HG02763 (cell line): ENCODE measurements at regions not wholly inside any gene's neighbourhood (a gene's known extent, or its start where the extent isn't known, plus 50 kb on each side); places are given as distances from the start of the nearest gene placed in this dataset.
"Not testable (repeated sequence)": the region's sequence is repeated elsewhere in the genome, so short reads cannot be mapped to it uniquely, and the experiment has no call there.

Experiments used
- ATAC-seq: cut with Tn5 transposase; IDR thresholded peaks from one replicate; pipeline ENCODE4 v1.9.1; 2021; ENCODE audit warnings: mild to moderate bottlenecking, moderate library complexity; ENCODE audit not compliant: unreplicated experiment

DNA sequence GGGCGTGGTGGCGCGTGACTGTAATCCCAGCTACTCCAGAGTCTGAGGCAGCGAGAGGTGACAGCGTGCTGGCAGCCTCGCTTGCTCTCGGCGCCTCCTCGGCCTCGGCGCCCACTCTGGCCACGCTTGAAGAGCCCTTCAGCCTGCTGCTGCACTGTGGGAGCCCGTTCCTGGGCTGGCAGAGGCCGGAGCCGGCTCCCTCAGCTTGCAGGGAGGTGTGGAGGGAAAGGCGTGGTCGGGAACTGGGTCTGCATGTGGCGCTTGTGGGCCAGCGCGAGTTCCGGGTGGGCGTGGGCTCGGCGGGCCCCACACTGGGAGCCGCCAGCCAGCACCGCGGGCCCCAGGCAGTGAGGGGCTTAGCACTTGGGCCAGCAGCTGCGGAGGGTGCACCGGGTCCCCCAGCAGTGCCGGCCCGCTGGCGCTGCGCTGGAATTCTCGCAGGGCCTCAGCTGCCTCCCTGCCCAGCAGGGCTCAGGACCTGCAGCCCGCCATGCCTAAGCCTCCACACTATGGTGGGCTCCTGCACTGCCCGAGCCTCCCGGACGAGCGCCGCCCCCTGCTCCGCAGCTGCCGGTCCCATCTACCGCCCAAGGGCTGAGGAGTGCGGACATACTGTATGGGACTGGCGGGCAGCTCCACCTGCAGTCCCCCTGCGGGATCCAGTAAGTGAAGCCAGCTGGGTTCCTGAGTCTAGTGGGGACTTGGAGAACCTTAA, 1093.3 kb upstream of the CDH8 start:
- no peak for ATAC-seq

DNA sequence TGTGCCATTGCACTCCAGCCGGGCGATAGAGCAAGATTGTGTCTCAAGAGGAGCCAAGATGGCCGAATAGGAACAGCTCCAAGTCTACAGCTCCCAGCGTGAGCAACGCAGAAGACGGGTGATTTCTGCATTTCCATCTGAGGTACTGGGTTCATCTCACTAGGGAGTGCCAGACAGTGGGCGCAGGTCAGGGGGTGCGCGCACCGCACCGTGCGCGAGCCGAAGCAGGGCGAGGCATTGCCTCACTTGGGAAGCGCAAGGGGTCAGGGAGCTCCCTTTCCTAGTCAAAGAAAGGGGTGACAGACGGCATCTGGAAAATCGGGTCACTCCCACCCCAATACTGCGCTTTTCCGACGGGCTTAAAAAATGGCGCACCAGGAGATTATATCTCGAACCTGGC, 1083.7 kb upstream of the CDH8 start:
- ATAC-seq: not testable (repeated sequence)

DNA sequence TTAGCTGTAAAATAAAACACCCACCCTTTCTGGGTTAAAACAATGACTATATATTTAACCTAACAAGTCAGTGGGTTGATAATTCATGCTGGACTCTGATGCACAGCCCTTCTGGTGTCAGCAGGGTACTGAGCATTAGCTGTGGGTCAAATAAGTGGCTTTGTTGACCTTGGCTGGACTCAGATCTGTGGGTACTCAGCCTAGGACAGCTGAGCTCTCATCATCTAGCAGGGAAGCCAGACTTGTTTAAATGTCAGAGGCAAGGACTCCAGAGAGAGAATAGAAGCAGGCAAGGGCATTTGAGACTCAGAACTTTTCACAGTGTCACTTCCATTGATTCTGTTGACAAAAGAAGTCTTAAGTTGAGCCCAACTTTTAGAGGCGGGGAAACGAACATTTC, 1063.8 kb upstream of the CDH8 start:
- no peak for ATAC-seq

DNA sequence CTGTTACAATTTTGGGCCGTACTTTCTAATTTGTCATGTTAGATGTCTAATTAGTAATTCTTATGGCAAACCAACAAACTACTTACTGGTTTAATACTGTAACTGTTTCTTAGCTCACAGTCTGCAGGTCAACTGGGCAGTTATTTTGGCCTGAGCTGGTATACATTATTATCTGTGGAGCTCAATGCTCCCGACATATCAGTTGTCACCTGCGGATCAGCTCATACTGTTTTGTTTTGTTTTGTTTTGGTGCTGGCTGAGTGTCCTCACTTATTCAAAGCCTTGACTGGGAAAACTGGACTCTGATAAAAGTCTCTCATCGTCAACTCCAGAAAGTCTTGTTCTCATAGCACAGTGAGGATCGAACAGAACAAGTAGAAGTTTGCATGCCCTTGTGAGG, 1060.6 kb upstream of the CDH8 start:
- ATAC-seq: no peak

DNA sequence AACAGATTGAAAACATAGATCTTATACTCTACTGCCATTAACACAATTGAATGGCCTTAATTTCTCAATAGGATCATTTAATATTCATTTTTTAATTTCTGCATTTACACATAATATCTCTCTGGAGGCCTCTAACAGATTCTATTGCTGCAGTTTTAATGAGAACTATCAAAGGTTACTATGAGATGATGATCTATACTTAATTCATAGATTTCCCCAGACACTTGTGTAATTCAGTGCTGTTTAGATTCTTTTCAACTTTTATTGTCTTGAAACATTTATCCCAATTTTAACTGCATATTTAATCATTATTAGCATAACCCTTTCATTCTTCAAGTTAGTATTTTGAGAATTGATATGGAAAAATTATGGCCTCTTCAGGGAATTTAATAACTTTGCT, 1056.5 kb upstream of the CDH8 start:
- ATAC-seq: no peak

DNA sequence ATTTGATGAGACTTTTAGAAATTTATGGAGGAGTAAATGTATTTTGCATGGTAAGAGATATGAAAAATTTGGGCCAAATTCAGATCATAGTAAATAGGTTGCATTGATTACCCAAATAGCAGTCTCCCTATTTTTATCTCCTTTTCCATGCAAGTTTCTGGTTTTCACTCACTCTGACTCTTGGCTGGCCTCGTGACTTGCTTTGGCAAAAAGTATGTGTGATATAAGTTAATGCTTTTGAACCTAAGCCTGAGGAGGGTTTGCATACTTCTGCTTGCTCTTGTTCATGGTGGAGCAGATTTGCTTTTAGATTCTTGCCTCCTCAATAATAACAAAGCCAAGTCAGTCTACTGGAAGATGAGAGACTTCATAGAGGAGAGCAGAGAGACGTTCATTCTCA, 1045.9 kb upstream of the CDH8 start:
- ATAC-seq: no peak

DNA sequence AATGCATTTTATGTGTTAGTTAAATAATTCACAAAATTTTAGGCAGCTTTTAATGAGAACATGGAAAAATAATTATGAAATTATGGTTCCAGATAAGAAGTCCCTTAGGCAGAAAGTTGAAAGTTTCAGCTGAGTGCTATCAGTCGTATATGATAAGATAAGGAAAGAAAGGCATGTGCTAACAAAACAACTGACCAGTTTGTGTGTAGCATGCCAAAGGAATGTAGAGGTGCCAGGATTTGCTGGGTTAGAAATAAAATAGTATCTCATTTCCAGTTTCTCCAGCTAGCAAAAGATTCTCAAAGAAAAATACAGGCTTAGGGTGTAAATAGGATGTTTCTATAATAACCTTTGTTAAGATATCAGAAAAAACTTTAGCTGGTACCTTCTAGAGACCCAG, 1044.5 kb upstream of the CDH8 start:
- no peak for ATAC-seq

DNA sequence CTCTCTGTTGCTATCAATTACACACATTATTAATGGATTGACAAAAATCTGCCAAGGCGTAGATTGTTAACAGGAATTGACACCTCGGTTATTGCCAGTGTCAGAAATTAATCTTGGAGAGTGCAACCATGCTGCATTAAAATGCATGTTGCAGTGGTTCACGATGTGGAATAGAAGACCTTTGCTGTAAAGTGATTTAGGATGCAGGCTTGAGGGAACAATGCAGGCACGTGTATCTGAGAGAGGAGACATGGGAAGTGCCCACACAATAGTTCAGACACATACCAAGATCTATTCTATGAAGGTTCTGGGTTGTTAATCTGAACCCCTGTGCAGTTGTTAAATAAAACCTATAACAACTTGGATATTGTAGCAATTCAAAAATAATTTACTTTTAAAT, 1032.8 kb upstream of the CDH8 start:
- no peak for ATAC-seq

DNA sequence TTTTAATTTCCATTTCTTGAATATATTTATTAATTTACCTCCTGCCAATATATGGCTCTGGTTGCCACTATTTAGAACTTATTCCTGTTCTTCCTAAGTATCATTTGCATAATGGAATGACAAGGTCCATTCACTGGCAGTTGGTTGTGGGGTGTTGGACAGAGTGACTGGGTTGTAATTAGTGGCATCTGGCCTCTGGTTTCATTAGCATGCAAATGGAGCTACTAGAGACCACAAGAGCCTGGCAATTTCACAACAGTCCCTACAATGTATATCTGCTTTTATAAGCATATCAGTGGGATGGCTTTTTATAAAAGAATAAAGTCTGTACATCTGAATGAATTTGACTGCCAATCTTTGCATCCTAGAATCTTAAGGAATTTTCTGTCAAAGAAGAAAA, 1030.9 kb upstream of the CDH8 start:
- no peak for ATAC-seq

DNA sequence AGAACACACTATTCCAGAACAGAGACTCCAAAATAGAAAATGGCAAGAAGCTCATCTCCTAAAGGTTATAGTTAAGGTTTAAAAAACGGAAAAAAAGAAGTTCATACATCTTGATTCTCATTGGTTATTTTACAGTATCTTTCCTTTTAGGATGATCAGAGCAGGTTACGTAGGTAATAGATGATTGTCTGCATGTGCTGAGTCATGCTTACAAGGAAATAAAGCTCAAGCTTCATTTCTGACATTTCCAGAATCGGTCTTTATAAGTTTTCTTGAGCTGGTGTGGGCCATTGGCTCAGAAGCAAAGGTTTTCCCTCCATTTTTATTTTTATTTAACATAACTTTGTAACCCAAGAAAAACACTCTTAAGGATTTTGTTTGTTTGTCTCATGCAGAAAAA, 1030.3 kb upstream of the CDH8 start:
- ATAC-seq: no peak

DNA sequence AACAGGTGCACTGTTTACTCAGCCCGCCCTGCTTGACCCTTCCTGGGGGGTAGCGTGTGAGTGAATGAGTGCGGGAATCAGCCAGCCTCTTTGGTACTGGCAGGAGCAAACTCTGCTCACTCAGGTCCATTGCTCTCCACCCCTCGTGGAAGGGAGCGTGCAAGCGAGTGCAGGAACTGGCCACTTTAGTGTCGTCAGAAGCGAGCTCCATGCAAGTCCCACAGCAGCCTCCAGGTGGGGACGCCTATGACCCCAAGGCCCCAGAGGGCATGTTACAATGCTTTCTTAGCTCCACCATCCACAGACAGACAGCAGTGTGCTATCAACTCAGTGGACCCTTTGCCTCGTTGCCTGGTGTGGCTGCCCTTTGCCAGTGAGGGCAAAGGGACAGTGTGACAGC, 1025.1 kb upstream of the CDH8 start:
- ATAC-seq: no peak

DNA sequence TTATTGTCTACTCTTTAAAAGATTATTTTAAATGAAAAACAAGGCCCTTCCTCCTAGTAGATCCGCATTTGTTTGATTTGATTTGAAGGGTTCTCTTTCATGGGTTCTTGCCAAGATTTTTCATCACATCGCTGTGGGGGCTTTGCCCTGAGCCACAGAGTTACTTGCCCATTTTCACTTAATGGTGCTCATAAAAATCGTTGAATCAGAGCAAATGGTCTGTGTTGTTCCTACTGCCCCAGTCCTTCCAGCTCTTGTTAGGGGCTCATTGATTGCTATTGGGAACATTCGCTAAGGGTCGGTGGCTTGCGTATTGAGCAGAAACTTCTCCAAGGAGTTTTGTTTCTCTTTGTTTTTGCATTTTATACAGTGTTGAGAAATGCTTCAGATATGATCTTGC, 1023.4 kb upstream of the CDH8 start:
- ATAC-seq: no peak

DNA sequence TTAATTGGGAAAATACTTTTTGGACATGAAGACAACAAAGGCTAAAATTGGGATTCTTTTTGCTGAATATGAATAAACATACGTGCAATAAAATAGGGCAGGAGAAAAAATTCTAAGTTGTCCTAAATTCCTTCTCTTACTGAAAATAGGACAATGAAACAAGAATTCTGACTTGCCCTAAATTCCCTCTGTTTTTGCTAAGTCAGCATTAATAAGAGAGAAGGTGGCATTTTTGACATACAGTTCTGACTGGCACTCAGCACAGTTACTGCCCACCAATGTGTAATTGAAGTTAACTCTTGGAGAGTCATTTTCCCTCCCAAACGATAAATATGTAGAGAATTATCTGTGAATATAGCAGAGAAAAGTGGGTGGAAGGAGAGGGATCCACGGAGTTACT, 1021.1 kb upstream of the CDH8 start:
- no peak for ATAC-seq

DNA sequence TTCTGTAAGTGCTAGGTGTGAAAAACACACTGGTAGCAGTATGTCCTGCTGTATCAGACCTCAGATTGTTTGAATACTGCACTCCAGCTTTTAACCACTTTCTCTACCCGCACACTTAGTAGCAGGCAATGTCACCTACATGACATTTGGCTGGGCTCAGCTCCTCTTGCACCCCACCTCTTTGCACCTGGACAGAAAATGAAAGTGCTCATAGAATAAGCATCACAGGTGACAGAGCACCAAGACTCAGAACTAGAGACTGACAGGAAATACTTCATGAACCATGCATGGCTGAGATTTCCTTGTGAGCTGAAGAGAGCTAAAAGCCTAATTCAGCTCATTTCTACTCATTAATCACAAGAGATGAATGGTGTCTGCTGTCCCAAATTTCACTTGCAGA, 1014.2 kb upstream of the CDH8 start:
- no peak for ATAC-seq

DNA sequence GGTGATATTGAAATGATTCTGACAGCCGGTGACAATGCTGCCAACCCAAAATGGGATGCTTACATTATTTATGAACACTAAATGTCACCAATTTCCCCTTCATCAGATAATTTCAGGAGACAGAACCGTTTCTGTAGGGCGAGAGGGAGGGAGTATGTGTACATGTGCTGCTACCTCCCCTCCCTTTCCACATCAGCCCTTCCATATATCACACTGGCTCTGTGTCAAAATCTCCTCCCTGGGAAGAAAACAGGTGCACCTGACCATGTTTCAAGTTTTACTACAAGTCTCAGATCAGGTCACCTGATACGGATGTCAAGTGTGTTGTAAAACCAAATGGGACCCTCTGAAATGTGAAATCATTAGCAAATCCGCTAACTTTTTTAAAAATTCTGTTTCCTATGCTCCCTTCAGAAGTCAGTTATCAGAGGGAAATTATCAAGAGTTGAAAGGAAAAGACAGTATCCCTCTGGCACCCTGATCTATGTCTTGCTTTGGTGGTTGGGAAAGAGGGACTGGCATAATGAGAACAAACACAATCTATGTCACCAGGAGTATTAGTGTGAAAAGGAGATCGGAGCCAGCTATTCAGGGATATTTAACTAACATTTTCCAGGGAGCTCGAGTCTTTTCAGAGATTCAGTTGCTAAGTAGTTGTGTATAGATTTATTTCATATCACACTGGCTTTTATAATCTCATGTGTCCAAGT, 1002.3 kb upstream of the CDH8 start:
- ATAC-seq: no peak

DNA sequence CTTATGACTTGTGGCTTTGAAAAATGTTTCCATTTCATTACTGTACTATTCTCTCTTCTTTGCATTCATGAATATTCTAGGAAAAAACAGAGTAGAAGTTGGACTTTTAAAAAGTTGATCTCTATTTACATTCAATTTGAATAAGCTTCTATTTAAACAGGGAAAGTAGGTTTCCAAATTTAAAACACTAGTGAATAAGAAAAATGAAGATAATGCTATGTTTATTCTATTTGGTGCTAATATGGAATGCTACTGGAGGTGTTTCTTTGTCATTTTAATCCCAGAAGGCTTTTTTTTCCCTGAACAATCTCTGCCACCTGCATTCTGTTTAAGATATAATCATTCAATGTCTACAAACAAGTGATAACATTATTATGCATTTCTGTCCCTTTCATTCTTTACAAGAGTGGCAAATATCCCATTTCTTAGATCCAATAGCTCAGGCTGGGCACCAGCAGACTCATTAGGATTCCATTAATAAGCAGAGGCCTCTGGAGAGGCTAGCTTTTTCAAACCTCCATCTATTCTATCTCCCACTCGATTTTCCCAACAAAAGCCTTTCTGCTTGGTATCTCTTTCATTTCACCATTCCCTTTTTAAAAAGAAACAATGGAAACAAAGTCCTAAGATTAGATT, 1001.6 kb upstream of the CDH8 start:
- no peak for ATAC-seq

DNA sequence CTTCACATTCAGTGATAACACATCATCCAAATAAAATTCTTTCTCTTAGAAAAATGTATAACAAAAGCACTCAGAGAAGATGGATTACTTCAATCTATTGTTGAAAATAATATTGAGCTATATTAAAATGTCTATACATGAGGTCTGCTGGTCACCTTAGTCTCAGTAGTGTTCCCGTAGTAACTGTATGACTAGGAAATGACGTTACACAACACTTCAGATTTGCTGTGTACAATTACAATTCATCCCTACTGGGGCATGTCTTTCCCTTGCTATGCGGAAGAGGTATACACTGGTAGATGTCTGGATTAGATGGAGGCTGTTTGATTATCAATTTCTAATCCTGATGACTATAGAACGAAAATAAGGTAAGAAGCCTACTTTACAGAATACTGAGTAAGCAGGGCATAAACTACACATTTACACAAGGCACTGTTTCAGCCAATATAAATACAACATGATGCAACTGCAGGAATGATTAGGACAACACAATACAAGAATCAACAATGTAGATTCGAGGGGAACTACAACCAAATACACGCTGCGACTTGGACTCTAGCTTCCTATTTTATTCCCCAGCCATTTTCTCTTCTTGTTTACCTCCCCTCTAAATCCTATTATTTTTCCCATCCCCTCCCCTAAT, 982.5 kb upstream of the CDH8 start:
- no peak for ATAC-seq

DNA sequence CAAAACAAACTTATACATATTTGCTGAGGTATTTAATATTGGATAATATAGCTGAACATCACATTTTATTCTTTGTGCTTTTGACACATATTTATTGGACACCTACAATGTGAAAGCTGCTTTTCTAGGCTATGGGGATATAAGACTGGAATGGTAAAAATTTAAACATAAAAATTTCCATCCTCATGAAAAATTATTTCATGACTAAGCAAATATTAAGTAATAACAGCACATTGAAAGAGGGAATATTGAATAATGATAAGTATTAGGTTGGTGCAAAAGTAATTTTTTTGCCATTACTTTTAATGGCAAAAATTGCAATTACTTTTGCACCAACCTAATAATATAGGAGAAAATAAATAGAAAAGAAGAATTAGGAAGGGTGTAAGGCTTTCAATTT, 972.5 kb upstream of the CDH8 start:
- ATAC-seq: no peak

DNA sequence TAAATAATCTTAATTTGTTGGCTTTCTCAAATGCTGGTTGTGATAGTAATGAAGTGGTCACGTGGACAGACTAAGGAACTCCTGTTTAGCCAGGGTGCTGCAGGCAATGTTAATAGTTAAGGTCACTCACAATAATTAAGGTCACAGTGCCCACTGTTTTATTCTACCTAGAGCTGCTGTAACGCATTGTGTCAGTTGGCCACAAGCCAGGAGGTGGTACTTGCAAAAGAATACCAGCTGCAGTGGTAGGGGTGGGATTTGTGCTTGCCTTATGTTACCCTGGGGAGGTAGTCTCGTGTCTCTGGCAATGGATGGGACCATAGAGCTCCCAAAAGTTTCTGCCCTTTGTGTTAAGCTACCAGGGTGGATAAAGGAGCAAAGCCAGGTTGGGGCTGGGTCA, 969.1 kb upstream of the CDH8 start:
- no peak for ATAC-seq

DNA sequence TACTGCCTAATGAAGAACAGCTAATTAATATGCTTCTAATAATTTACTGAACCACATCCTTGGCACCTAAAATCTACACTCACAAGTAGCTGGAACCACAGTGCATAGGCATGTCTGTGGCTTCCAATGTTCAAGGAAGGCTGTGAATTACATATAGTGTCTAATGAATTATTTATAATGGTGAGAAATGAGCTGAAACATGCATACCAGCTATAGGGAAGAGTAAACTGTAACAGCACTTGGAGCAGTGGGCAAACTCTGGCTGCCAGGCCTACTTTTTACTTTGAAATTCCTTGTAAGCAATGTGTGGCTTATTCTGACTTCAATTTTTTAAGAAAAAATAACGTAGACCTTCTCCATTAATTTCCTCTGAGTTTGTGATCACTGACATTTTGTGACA, 953.2 kb upstream of the CDH8 start:
- no peak for ATAC-seq

DNA sequence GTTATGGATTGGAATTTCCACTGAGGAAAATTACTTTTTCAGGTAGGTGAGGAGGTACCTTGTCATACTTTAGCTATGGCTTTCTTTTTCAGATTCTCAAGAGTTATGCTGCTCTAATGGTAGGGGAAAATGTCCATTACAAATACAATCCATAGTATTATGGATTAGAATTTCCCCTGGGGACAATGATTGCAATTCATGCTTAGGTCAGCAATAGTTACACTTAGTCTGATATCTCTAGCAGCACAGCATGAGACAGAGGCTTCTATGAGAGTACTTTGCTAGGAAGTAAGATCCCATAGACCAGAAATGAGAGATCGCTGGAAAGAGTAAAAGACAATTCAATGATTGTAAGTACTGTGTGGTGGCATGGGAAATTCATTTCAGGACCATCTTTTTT, 949.5 kb upstream of the CDH8 start:
- no peak for ATAC-seq

DNA sequence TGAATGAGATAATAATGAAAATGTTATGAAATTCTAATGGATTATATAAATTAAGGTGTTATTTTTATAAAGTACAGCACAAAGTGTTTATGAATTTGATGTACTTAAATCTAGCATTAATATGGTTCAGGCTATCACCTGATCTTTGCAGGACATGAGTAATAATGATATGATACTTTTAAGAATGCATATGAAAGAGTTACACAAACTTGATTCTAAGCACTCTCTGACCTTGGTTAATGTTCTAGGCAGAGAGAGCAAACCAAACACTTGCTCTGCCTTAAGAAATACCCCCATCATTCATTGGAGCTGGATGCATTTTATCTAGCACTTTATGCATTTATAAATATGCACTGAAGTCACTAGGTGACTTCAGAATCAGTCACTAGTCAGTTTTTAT, 942.2 kb upstream of the CDH8 start:
- ATAC-seq: no peak
